Left lung (tissue), 4 donors: ENCODE measurements at regions not wholly inside any gene's neighbourhood (a gene's known extent, or its start where the extent isn't known, plus 50 kb on each side); places are given as distances from the start of the nearest gene placed in this dataset.
"Not testable (repeated sequence)": the region's sequence is repeated elsewhere in the genome, so short reads cannot be mapped to it uniquely, and the experiment has no call there.

ENCODE experiments used
- ATAC-seq: fragments of 200-7000 bp; cut with Tn5 transposase; one replicate; pipeline ENCODE4 v1.9.1; 2020; ENCODE audit warnings: moderate library complexity
- DNase-seq, 4 donors: peaks; one replicate each; pipeline ENCODE4 v3.0.0-alpha.2; 2013 to 2020
- H3K27ac ChIP-seq, 2 donors: fragments of 200-600 bp; sonication (generic) in 1 of 2; one replicate each; pipeline versions ENCODE4 v1.5.0 to v1.8.0; 2020 to 2021
- H3K27me3 ChIP-seq, 2 donors: fragments of 200-600 bp; sonication (generic) in 1 of 2; one replicate each; pipeline versions ENCODE4 v1.5.0 to v1.8.0; 2020 to 2021
- H3K36me3 ChIP-seq, 2 donors: fragments of 200-600 bp; sonication (generic) in 1 of 2; one replicate each; pipeline versions ENCODE4 v1.5.0 to v1.8.0; 2020 to 2021
- H3K4me1 ChIP-seq, 2 donors: fragments of 200-600 bp; one replicate each; pipeline ENCODE4 v1.8.0; 2021
- H3K4me3 ChIP-seq, 2 donors: fragments of 200-600 bp; sonication (generic) in 1 of 2; one replicate each; pipeline versions ENCODE4 v1.5.0 to v1.8.0; 2020 to 2021; ENCODE audit warnings: mild to moderate bottlenecking in 1 of 2
- H3K9me3 ChIP-seq, 2 donors: fragments of 200-600 bp; sonication (generic) in 1 of 2; one replicate each; pipeline versions ENCODE4 v1.5.0 to v1.8.0; 2020 to 2021
- intact Hi-C, 2 donors: fragments of 100-400 bp; cut with DNase I; formaldehyde crosslinking; loops; one replicate each; pipeline versions ENCODE4 v1.11.2 to v1.14.2; 2022
- TF ChIP-seq, protein P1 (sequence below), 2 donors: fragments of 200-600 bp; sonication (generic) in 1 of 2; IDR thresholded peaks; one replicate each; pipeline versions ENCODE4 v1.5.0 to v1.8.0; 2021; ENCODE audit warnings: antibody characterized with exemption in 2 of 2
- donor health status: DM: no; HTN: yes; CAD: no.
- donor health status: DM: no; HTN: no; CAD: no.

GRCh38 chr3:76532158-76532822, 507.6 kb upstream of the ROBO2 start:
- Histone ChIP-seq H3K4me1 (no peaks in the 10 kb centered on the region), H3K4me3 (no peak overlapping the region), H3K27ac (no peak overlapping the region), H3K36me3 (no peaks in the 10 kb centered on the region), H3K9me3 (no peaks in the 10 kb centered on the region), H3K27me3 (no peaks in the 10 kb centered on the region)
- TF ChIP-seq, protein P1, sequence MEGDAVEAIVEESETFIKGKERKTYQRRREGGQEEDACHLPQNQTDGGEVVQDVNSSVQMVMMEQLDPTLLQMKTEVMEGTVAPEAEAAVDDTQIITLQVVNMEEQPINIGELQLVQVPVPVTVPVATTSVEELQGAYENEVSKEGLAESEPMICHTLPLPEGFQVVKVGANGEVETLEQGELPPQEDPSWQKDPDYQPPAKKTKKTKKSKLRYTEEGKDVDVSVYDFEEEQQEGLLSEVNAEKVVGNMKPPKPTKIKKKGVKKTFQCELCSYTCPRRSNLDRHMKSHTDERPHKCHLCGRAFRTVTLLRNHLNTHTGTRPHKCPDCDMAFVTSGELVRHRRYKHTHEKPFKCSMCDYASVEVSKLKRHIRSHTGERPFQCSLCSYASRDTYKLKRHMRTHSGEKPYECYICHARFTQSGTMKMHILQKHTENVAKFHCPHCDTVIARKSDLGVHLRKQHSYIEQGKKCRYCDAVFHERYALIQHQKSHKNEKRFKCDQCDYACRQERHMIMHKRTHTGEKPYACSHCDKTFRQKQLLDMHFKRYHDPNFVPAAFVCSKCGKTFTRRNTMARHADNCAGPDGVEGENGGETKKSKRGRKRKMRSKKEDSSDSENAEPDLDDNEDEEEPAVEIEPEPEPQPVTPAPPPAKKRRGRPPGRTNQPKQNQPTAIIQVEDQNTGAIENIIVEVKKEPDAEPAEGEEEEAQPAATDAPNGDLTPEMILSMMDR (IDR thresholded peaks at IDR 0.05): no peak
- intact Hi-C loops: no loop called here
- no peak for DNase-seq
- ATAC-seq: no peak

GRCh38 chr3:76533710-76534109, 506.2 kb upstream of the ROBO2 start:
- ATAC-seq, H3K4me3 ChIP-seq, H3K36me3 ChIP-seq, intact Hi-C loops, H3K27me3 ChIP-seq, H3K4me1 ChIP-seq, DNase-seq, H3K9me3 ChIP-seq, H3K27ac ChIP-seq: not testable (repeated sequence)

DNA sequence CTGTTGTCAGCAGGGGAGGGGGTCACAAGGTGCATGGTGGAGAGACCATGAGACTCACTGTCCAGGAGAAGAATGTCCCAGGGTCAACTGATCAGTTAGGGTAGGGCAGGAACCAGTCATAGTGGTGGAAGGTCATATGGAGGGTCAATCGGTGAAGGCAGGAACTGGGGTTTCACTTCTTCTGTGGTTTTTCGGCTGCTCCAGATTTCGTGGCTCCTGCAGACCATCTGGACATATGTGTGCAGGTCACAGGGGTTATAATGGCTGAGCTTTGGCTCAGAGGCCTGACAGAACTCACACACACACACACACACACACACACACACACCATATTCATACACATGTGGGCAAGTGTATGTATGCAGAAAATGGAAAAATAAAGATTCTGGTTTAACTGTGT, 502.0 kb upstream of the ROBO2 start:
- H3K27ac ChIP-seq, H3K4me3 ChIP-seq, H3K4me1 ChIP-seq, ATAC-seq, H3K27me3 ChIP-seq, intact Hi-C loops, DNase-seq, H3K36me3 ChIP-seq, H3K9me3 ChIP-seq: not testable (repeated sequence)

DNA sequence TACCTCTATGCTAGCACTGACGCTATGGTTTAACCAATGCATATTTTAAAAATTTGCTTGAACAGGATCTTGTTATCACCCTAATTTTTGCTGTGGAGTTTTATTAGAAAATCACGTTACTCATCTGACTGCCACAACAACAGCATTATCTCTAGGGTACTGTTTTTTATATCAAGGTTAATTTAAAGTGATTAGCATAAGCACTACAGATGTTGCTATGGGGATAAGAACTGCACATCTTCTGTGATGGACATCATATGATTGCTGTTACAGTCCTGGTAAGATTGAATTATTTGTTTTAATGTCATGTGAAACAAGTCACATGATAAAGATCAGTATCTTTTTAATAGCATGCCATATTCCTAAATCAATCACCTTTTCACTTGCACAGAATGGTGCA, 492.2 kb upstream of the ROBO2 start:
- no peak for DNase-seq
- no peak for ATAC-seq
- H3K4me1 ChIP-seq: no peaks in the 10 kb centered on the region
- TF ChIP-seq, protein P1 (IDR thresholded peaks at IDR 0.05): no peak
- no peak overlapping the region for H3K27ac ChIP-seq
- H3K36me3 ChIP-seq: no peaks in the 10 kb centered on the region
- no peak overlapping the region for H3K4me3 ChIP-seq
- intact Hi-C loops: no loop called here
- H3K9me3 ChIP-seq: peaks cover 0 to 15% of the 10 kb centered on the region in 2 donors
- no peaks in the 10 kb centered on the region for H3K27me3 ChIP-seq

DNA sequence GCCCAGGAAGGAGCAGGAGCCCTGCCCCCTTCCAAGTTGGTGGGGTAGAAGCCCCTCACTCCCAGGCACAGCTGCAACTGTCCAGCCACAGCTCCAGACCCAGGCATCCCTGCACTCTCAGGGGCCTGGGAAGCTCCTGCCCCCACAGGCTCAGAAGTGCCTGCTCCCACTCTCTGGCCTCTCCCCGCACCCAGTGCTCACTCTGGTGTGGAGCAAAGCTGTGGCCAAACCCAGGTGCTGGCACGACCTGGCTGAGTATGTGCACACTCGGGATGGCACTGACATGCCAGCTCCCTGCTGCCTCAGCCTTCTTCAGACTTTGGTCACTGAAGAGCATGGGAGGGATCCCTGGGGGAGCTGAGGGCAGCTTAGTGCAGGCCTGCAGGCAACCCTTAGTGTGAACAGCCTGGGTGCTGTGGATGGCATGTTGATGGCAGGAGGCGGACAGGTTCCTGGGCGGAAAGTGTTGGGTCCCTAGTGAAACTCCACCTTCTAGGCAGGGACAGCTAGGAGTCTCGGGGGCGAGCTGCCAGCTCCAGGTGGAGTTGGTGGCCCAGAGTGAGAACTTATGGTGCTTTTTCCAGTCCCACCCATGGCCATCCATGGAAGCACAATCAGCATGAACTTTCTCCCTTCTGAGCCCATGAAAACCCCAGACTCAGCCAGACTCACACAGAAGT, 489.2 kb upstream of the ROBO2 start:
- ATAC-seq: no peak
- TF ChIP-seq, protein P1 (IDR thresholded peaks at IDR 0.05): no peak
- H3K27me3 ChIP-seq: no peaks in the 10 kb centered on the region
- H3K27ac ChIP-seq: no peak overlapping the region
- H3K4me3 ChIP-seq: no peak overlapping the region
- peaks cover 0 to 15% of the 10 kb centered on the region in 2 donors for H3K9me3 ChIP-seq
- H3K4me1 ChIP-seq: no peaks in the 10 kb centered on the region
- no peak for DNase-seq
- intact Hi-C loops: no loop called here
- no peaks in the 10 kb centered on the region for H3K36me3 ChIP-seq

DNA sequence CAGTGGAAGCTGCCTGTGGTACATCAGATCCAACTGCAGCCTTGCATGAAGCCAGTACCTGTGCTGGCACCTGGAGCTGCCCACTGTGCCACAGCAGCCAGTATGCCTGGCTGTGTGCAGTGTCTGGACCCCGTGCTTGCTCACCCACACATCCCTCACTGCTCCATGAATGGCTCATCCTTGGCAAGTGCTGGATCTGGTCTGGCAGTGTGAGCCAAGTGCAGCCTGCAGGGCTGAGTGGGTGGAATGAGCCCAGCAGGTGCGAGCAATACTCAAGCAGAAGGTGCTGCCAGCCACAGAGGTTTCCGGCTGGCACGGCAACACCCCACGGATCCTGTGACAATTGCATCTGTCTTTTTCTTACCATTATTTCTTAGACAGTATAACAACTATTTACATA, 488.2 kb upstream of the ROBO2 start:
- no peaks in the 10 kb centered on the region for H3K27me3 ChIP-seq
- ATAC-seq (no peak), DNase-seq (no peak)
- H3K27ac ChIP-seq: no peak overlapping the region
- H3K4me3 ChIP-seq: no peak overlapping the region
- peaks cover 0 to 15% of the 10 kb centered on the region in 2 donors for H3K9me3 ChIP-seq
- intact Hi-C loops: no loop called here
- no peaks in the 10 kb centered on the region for H3K36me3 ChIP-seq
- H3K4me1 ChIP-seq: no peaks in the 10 kb centered on the region
- TF ChIP-seq, protein P1 (IDR thresholded peaks at IDR 0.05): no peak
